ENCODE measurements at regions not wholly inside any gene's neighbourhood (a gene's known extent, or its start where the extent isn't known, plus 50 kb on each side); places are given as distances from the start of the nearest gene placed in this dataset.
"Not testable (repeated sequence)": the region's sequence is repeated elsewhere in the genome, so short reads cannot be mapped to it uniquely, and the experiment has no call there.

- not testable (repeated sequence) for TF ChIP-seq CTCF, EZH2phosphoT487 (IDR thresholded peaks at IDR 0.05; ENCODE audit: low read length)
Observed at GRCh38 chr16:60636636-60637035, 1399.6 kb downstream of the CDH8 start.
